ENCODE measurements at regions not wholly inside any gene's neighbourhood (a gene's known extent, or its start where the extent isn't known, plus 50 kb on each side); places are given as distances from the start of the nearest gene placed in this dataset.

- Histone ChIP-seq H3K9me3 (ENCODE audit: control insufficient read depth, insufficient read depth, low read depth, low read length) (no peaks in the 10 kb centered on the region), H3K36me3 (ENCODE audit: control insufficient read depth, insufficient read depth, low read length) (no peaks in the 10 kb centered on the region), H3K27ac (ENCODE audit: insufficient read depth, low read length) (no peak overlapping the region), H3K27me3 (ENCODE audit: control insufficient read depth, insufficient read depth, low read length) (no peaks in the 10 kb centered on the region), H4K20me1 (ENCODE audit: control insufficient read depth, extremely low read depth, insufficient read depth, low read length) (no peaks in the 10 kb centered on the region), H2AFZ (ENCODE audit: low read length) (peak overlapping the region; percentile 47), H3K4me1 (ENCODE audit: control insufficient read depth, extremely low read depth, insufficient read depth, low read length) (no peaks in the 10 kb centered on the region), H3K9ac (ENCODE audit: insufficient read depth, low read length) (no peak overlapping the region), H3K4me2 (ENCODE audit: extremely low read depth, insufficient read depth, low read length) (no peak overlapping the region), H3K4me3 (replicated peaks in 1 of 4; ENCODE audit: control extremely low read depth in 1 of 4, insufficient read depth in 1 of 4, low read depth in 3 of 4, low read length in 4 of 4) (no peak overlapping the region), H3K79me2 (ENCODE audit: control insufficient read depth, insufficient read depth, low read length) (no peaks in the 10 kb centered on the region)
- DNase-seq (ENCODE audit: low read depth in 2 of 2), result peak in 1 of 2 donors; percentile 35
- no peak for TF ChIP-seq EZH2 (IDR thresholded peaks at IDR 0.05; ENCODE audit: low read length, missing control alignments)
- TF ChIP-seq, protein P1, sequence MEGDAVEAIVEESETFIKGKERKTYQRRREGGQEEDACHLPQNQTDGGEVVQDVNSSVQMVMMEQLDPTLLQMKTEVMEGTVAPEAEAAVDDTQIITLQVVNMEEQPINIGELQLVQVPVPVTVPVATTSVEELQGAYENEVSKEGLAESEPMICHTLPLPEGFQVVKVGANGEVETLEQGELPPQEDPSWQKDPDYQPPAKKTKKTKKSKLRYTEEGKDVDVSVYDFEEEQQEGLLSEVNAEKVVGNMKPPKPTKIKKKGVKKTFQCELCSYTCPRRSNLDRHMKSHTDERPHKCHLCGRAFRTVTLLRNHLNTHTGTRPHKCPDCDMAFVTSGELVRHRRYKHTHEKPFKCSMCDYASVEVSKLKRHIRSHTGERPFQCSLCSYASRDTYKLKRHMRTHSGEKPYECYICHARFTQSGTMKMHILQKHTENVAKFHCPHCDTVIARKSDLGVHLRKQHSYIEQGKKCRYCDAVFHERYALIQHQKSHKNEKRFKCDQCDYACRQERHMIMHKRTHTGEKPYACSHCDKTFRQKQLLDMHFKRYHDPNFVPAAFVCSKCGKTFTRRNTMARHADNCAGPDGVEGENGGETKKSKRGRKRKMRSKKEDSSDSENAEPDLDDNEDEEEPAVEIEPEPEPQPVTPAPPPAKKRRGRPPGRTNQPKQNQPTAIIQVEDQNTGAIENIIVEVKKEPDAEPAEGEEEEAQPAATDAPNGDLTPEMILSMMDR (conservative IDR thresholded peaks at IDR 0.05 in 1 of 2, IDR thresholded peaks at IDR 0.05 in 1 of 2; ENCODE audit: low read depth in 1 of 2, low read length in 2 of 2), result no peak
Observed at GRCh38 chr15:95626501-95627361, 703.8 kb upstream of the NR2F2 start.

DNA sequence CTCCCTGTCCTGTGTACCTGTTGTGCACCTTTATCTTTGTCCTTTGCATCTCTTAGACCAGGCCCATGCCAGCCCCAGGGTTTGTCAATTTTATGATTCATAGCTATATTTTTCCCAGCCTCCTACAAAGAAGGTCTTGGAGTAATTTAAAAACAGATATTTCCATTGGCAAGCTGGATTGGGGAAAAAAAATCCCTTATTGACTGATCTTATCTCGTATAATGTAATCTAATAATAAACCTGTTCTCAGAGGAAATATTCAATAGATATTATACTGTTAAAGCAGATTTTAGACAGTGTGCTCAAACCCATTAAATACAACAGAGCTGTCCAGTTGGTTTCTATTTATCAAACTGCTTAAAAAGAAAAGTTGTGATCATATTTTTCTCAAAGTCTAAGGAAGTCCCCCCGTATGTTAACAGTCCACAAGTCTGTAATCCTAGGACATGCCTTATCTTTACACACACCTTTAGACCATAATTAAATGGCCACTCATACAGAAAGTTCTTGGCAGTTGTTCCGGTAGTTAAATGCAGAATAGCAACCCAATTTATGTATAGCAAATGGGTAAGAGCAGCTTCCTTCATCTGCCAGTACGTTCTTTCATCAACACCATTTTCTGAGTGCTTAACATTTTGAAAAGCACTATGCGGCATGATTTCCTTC, 700.9 kb upstream of the NR2F2 start:
- no peak overlapping the region for H3K27ac ChIP-seq (ENCODE audit: insufficient read depth, low read length)

DNA sequence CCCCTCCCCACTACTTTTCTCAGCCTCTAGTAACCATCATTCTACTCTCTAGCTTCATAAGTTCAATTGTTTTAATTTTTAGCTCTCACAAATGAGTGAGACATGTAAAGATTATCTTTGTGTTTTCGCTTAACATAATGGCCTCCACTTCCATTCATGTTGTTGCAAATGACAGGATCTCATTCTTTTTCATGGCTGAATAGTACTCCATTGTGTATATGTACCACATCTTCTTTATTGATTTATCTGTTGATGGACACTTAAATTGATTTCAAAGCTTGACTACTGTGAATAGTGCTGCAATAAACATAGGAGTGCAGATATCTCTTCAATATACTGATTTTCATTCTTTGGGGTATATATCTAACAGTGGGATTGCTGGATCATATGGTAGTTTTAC, 699.8 kb upstream of the NR2F2 start:
- no peak overlapping the region for H3K27ac ChIP-seq (ENCODE audit: insufficient read depth, low read length)
- no peaks in the 10 kb centered on the region for H3K79me2 ChIP-seq (ENCODE audit: control insufficient read depth, insufficient read depth, low read length)
- H3K9ac ChIP-seq (ENCODE audit: insufficient read depth, low read length), result no peak overlapping the region
- no peak overlapping the region for H2AFZ ChIP-seq (ENCODE audit: low read length)
- no peaks in the 10 kb centered on the region for H3K36me3 ChIP-seq (ENCODE audit: control insufficient read depth, insufficient read depth, low read length)
- H3K4me2 ChIP-seq (ENCODE audit: extremely low read depth, insufficient read depth, low read length), result no peak overlapping the region
- no peaks in the 10 kb centered on the region for H3K4me1 ChIP-seq (ENCODE audit: control insufficient read depth, extremely low read depth, insufficient read depth, low read length)
- TF ChIP-seq, protein P1 (conservative IDR thresholded peaks at IDR 0.05 in 1 of 2, IDR thresholded peaks at IDR 0.05 in 1 of 2; ENCODE audit: low read depth in 1 of 2, low read length in 2 of 2), result no peak
- no peak for TF ChIP-seq EZH2 (IDR thresholded peaks at IDR 0.05; ENCODE audit: low read length, missing control alignments)
- H3K9me3 ChIP-seq (ENCODE audit: control insufficient read depth, insufficient read depth, low read depth, low read length), result no peaks in the 10 kb centered on the region
- no peaks in the 10 kb centered on the region for H3K27me3 ChIP-seq (ENCODE audit: control insufficient read depth, insufficient read depth, low read length)
- no peak for DNase-seq (ENCODE audit: low read depth in 2 of 2)
- no peaks in the 10 kb centered on the region for H4K20me1 ChIP-seq (ENCODE audit: control insufficient read depth, extremely low read depth, insufficient read depth, low read length)
- H3K4me3 ChIP-seq (replicated peaks in 1 of 4; ENCODE audit: control extremely low read depth in 1 of 4, insufficient read depth in 1 of 4, low read depth in 3 of 4, low read length in 4 of 4), result no peak overlapping the region

More for the DNA sequence above, 700.9 kb upstream of the NR2F2 start:
- H2AFZ ChIP-seq (ENCODE audit: low read length), result no peak overlapping the region
- no peaks in the 10 kb centered on the region for H3K27me3 ChIP-seq (ENCODE audit: control insufficient read depth, insufficient read depth, low read length)
- no peaks in the 10 kb centered on the region for H3K9me3 ChIP-seq (ENCODE audit: control insufficient read depth, insufficient read depth, low read depth, low read length)
- no peak for DNase-seq (ENCODE audit: low read depth in 2 of 2)
- TF ChIP-seq EZH2 (IDR thresholded peaks at IDR 0.05; ENCODE audit: low read length, missing control alignments), result no peak
- TF ChIP-seq, protein P1 (conservative IDR thresholded peaks at IDR 0.05 in 1 of 2, IDR thresholded peaks at IDR 0.05 in 1 of 2; ENCODE audit: low read depth in 1 of 2, low read length in 2 of 2), result no peak
- H3K79me2 ChIP-seq (ENCODE audit: control insufficient read depth, insufficient read depth, low read length), result no peaks in the 10 kb centered on the region
- H3K9ac ChIP-seq (ENCODE audit: insufficient read depth, low read length), result no peak overlapping the region
- H4K20me1 ChIP-seq (ENCODE audit: control insufficient read depth, extremely low read depth, insufficient read depth, low read length), result no peaks in the 10 kb centered on the region
- H3K4me3 ChIP-seq (replicated peaks in 1 of 4; ENCODE audit: control extremely low read depth in 1 of 4, insufficient read depth in 1 of 4, low read depth in 3 of 4, low read length in 4 of 4), result no peak overlapping the region
- no peak overlapping the region for H3K4me2 ChIP-seq (ENCODE audit: extremely low read depth, insufficient read depth, low read length)
- no peaks in the 10 kb centered on the region for H3K4me1 ChIP-seq (ENCODE audit: control insufficient read depth, extremely low read depth, insufficient read depth, low read length)
- no peaks in the 10 kb centered on the region for H3K36me3 ChIP-seq (ENCODE audit: control insufficient read depth, insufficient read depth, low read length)

Measured in fibroblast of lung (primary cell).